HEK293 (cell line): ENCODE measurements at regions not wholly inside any gene's neighbourhood (a gene's known extent, or its start where the extent isn't known, plus 50 kb on each side); places are given as distances from the start of the nearest gene placed in this dataset.

Source experiments
- CTCF ChIP-seq: fragments of 450-650 bp; formaldehyde crosslinking; IDR thresholded peaks from 2 replicates; pipeline ENCODE4 v1.5.1; 2016; ENCODE audit warnings: missing biosample characterization, missing genetic modification characterization
- PATZ1 ChIP-seq: fragments of 450-650 bp; formaldehyde crosslinking; IDR thresholded peaks from 2 replicates; pipeline ENCODE4 v1.5.1; 2016; ENCODE audit warnings: missing biosample characterization, missing genetic modification characterization
- ZNF174 ChIP-seq: fragments of 450-650 bp; formaldehyde crosslinking; IDR thresholded peaks from 2 replicates; pipeline ENCODE4 v1.5.0; 2017; ENCODE audit warnings: missing biosample characterization, mild to moderate bottlenecking, missing genetic modification characterization
- ZNF76 ChIP-seq: fragments of 450-650 bp; formaldehyde crosslinking; IDR thresholded peaks from 2 replicates; pipeline ENCODE4; 2016; ENCODE audit warnings: low read depth, missing biosample characterization, missing genetic modification characterization, borderline replicate concordance
- ZSCAN30 ChIP-seq: fragments of 450-650 bp; IDR thresholded peaks from 2 replicates; pipeline ENCODE4 v1.5.1; 2018; ENCODE audit warnings: missing biosample characterization, mild to moderate bottlenecking, missing genetic modification characterization, moderate library complexity

- no peak for TF ChIP-seq CTCF (tag by site-specific recombination)
- no peak for TF ChIP-seq PATZ1 (tag by site-specific recombination)
- TF ChIP-seq ZNF174: no peak
- no peak for TF ChIP-seq ZSCAN30 (tag by site-specific recombination)
- TF ChIP-seq ZNF76 (tag by site-specific recombination): no peak
Observed at GRCh38 chr5:167861129-167861927, 430.1 kb upstream of the WWC1 start.
